Urothelium cell line (cell line): ENCODE measurements at regions not wholly inside any gene's neighbourhood (a gene's known extent, or its start where the extent isn't known, plus 50 kb on each side); places are given as distances from the start of the nearest gene placed in this dataset.
"Not testable (repeated sequence)": the region's sequence is repeated elsewhere in the genome, so short reads cannot be mapped to it uniquely, and the experiment has no call there.

ENCODE experiments used
- DNase-seq: peaks from one replicate; pipeline ENCODE4 v3.0.0; 2011; ENCODE audit warnings: low spot score, mixed read lengths
- FAIRE-seq: peaks from 2 replicates; lab custom pipeline; 2011; peaks lifted over from hg19 to GRCh38; lab: Jason Lieb, UNC

- FAIRE-seq (no peak), DNase-seq (no peak)
Measured at GRCh38 chr2:188645986-188646385, 328.2 kb upstream of the COL3A1 start.

DNA sequence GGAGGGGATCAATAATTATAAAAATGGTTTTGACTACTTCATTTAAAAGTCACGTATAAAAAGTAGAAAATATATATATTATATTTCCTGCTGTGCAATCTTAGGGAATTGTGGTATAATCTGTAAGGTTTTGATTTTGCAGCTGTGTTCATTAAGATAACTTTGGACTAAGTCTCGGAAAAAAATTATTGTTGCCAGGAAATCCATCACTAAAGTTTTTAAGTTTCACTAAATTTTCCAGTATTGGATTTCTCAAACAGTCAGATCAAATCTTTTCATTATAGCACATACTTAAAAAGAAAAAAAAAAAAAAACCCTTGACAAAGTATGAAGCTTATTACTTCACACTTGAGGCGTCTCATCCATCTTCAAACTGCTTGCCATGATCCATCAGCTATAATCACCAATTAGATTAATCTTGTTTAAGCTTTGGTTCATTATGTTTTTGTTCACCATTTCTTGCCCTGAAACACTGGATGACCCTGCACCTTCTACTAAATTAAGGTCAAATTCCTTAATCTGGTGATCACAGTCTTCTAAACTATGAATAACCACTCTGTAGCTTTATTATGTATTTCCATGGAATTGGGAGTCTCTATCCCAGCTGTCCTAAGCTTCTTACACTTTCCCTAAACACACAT lies 326.6 kb upstream of the COL3A1 start:
- FAIRE-seq = no peak
- no peak for DNase-seq

GRCh38 chr2:188659656-188660406 lies 314.3 kb upstream of the COL3A1 start:
- DNase-seq (peak; percentile 55), FAIRE-seq (no peak)

GRCh38 chr2:188663301-188663700 lies 310.9 kb upstream of the COL3A1 start:
- FAIRE-seq (no peak), DNase-seq (no peak)

DNA sequence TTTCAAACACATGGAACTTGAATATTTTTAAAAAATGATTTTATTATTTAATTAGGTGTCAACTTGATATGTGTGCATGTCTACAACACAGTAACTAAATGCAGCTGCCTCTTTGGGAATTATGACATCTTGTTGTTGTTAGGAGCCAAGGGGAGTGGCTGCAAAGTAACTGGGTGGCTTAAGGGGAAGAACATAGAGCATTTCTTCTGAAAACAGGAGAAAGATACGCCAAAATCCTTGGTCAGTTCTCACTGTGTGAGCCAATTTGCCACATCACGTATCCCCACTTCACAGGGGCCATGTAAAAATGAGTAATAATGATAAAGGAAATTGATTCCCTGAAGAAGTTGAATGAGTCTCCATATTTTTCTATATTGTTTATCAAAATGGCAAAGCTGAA lies 309.8 kb upstream of the COL3A1 start:
- FAIRE-seq (no peak), DNase-seq (no peak)

GRCh38 chr2:188664951-188665595 lies 309.1 kb upstream of the COL3A1 start:
- peak; percentile 25 for DNase-seq
- no peak for FAIRE-seq

GRCh38 chr2:188665727-188666304 lies 308.4 kb upstream of the COL3A1 start:
- FAIRE-seq (no peak), DNase-seq (no peak)

GRCh38 chr2:188666503-188666902 lies 307.7 kb upstream of the COL3A1 start:
- FAIRE-seq (no peak), DNase-seq (no peak)

DNA sequence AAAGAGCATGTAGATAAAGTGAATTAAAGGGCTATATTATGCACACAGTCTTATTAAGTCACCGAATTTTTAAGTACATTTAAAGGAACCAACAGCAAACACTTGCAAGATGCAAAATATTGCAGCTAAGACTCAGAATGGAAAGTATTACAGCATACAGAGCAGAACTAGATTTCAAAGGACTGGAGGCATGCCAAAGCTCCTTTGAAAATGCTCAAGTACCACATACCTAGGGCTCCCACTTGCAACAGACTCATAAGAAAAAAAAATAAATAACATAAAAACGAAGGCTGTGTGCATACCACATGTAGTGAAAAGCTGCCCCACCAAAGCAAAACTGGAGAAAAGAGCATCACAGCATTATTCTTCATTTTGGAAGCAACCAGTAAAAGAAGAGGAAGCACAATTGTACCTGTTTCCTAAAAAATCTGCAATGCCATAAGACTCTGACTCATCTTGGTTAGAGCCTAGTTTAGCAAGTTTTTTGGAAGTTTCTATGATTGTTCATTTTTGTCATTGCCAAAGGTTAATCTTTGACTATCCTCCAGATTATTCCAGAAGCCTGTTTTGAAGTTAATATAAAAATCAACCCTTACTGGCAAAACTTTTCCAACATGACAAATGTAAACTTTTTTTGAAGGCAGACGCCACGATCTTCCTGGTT lies 306.0 kb upstream of the COL3A1 start:
- DNase-seq = peak; percentile 32
- FAIRE-seq = no peak

DNA sequence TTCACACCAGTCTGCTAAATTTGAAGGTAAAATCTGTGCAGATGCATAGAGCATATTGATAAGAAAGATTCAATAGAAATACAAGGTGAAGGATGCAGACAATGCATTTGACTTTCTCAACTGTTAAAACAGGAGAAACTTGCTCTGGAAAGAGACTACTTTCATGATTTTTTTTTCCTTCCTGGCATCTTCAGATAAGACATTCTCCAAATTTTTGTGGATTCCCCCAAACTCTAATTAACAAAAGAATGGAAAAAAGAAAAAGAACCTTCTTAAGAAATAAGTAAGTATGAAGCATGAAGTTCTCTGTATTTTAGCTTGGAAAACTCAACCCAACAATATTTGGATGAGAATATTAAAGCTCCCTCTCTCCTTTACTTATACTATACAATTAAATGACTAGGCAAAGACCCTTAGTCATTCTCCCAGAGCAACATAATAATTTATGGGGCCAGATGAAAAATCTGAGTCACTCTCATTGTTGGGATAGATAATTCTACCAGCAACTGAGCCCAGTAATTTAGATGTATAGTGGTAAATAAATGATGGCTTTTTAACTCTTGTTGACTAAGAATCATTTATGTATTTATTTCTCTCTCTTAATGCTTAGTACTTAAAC lies 298.7 kb upstream of the COL3A1 start:
- FAIRE-seq = no peak
- no peak for DNase-seq

- FAIRE-seq (no peak), DNase-seq (no peak)
Measured at GRCh38 chr2:188676010-188676400, 298.2 kb upstream of the COL3A1 start.

GRCh38 chr2:188677142-188677541 lies 297.0 kb upstream of the COL3A1 start:
- FAIRE-seq (no peak), DNase-seq (no peak)

DNA sequence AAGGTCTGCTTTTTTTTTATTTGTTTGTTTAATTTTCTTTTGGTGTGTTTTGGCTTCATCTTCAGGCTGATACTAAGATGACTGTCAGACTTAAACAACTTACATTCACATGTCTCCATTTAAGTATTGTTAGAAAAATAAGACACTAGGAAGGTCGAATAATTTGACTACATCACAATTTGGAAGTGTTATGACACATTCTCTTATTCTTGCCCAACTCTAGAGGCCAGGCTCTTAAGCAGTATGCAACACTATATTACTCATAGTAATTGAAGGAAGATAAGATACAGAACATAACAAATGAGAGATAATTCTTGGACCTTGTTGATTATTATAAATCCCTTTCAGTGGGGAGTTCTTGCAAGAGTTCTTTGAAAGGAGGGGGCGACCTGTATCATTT lies 295.3 kb upstream of the COL3A1 start:
- DNase-seq (no peak), FAIRE-seq (no peak)

DNA sequence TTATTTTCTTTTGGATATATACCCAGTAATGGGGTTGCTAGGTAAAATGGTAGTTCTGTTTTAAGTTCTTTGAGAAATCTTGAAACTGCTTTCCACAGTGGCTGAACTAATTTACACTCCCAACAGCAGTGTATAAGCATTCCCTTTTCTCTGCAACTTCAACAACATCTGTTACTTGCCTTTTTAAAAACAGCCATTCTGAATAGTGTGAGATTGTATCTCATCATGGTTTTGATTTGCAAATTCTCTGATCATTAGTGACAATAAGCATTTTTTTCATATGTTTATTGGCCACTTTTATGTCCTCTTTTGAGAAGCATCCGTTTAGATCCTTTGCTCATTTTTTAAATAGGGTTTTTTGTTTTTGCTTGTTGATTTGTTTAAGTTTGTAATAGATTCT lies 291.3 kb upstream of the COL3A1 start:
- DNase-seq = no peak
- FAIRE-seq = no peak

- DNase-seq = no peak
- no peak for FAIRE-seq
Measured at GRCh38 chr2:188684795-188685194, 289.4 kb upstream of the COL3A1 start.

GRCh38 chr2:188693111-188693510 lies 281.1 kb upstream of the COL3A1 start:
- FAIRE-seq (no peak), DNase-seq (no peak)

DNA sequence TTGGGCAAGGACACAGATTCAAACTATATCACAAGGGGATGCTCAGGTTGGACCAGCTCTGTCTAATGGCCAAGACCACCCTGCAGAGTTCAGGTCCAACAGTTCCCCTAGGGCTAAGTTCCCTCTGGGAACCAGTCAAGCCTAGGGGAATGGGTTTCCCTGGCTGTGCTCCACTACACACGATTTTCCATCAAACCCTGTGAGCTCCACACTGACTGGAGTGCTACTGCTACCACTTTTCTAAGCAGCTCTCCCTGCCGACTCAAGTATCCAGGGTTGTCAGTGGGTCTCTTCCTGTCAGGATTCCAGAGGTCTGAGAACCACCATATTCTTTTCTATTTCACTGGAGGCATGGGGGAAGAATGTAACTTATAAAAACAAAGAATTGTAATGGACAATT lies 280.4 kb upstream of the COL3A1 start:
- no peak for FAIRE-seq
- no peak for DNase-seq

GRCh38 chr2:188695953-188696352 lies 278.2 kb upstream of the COL3A1 start:
- FAIRE-seq = no peak
- peak; percentile 43 for DNase-seq

DNA sequence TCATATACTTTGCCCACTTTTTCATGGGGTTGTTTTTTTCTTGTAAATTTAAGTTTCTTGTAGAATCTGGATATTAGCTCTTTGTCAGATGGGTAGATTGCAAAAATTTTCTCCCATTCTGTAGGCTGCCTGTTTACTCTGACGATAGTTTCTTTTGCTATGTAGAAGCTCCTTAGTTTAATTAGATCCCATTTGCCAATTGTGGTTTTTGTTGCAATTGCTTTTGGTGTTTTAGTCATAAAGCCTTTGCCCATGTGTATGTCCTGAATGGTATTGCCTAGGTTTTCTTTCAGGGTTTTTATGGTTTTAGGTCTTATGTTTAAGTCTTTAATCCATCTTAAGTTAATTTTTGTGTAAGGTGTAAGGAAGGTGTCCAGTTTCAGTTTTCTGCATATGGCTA lies 276.0 kb upstream of the COL3A1 start:
- DNase-seq, FAIRE-seq: not testable (repeated sequence)

DNA sequence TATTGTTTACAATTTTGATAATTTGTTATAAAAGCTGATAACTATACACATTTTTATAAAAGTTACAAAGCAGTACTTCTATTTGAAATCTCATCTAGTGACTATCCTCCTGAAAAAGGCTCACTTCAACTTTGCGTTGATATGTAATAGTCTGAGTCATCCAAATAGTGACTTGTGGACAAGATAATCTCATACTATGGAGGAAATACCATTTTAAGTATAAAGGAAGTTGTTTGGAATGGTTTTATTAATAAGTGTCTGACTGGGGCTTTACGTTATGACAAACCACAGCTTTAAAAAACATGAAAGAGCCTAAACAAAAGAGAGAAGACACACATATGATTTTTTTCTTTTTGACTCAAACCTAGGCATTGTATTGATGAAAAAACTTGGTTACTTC lies 272.3 kb upstream of the COL3A1 start:
- FAIRE-seq (no peak), DNase-seq (no peak)

- DNase-seq = no peak
- FAIRE-seq = no peak
Measured at GRCh38 chr2:188705191-188705590, 269.0 kb upstream of the COL3A1 start.
